Ishikawa (cell line): ENCODE measurements at regions not wholly inside any gene's neighbourhood (a gene's known extent, or its start where the extent isn't known, plus 50 kb on each side); places are given as distances from the start of the nearest gene placed in this dataset.

ENCODE experiments used
- CEBPB ChIP-seq: IDR thresholded peaks from 2 replicates; pipeline ENCODE4 v1.6.1; 2012
- CREB1 ChIP-seq: IDR thresholded peaks from 2 replicates; pipeline ENCODE4 v1.6.1; 2012; ENCODE audit warnings: low read depth
- EGR1 ChIP-seq: IDR thresholded peaks from 2 replicates; pipeline ENCODE4 v1.6.1; 2012
- EP300 ChIP-seq: IDR thresholded peaks from 2 replicates; pipeline ENCODE4 v1.6.1; 2012; ENCODE audit warnings: borderline replicate concordance
- FOXM1 ChIP-seq: IDR thresholded peaks from 2 replicates; pipeline ENCODE4 v1.6.1; 2012; ENCODE audit warnings: low read depth, borderline replicate concordance
- MAX ChIP-seq: IDR thresholded peaks from 2 replicates; pipeline ENCODE4 v1.6.1; 2012
- NFIC ChIP-seq: IDR thresholded peaks from 2 replicates; pipeline ENCODE4 v1.6.1; 2012
- RAD21 ChIP-seq: IDR thresholded peaks from 2 replicates; pipeline ENCODE4 v1.6.1; 2012; ENCODE audit warnings: low read depth
- REST ChIP-seq: IDR thresholded peaks from 2 replicates; pipeline ENCODE4 v1.6.1; 2012; ENCODE audit warnings: low read depth, mild to moderate bottlenecking
- TAF1 ChIP-seq: IDR thresholded peaks from 2 replicates; pipeline ENCODE4 v1.6.1; 2012; ENCODE audit warnings: low read depth, mild to moderate bottlenecking
- TCF12 ChIP-seq: IDR thresholded peaks from 2 replicates; pipeline ENCODE4 v1.6.1; 2012; ENCODE audit warnings: low read depth
- TEAD4 ChIP-seq: IDR thresholded peaks from 2 replicates; pipeline ENCODE4 v1.6.1; 2012
- USF1 ChIP-seq: IDR thresholded peaks from 2 replicates; pipeline ENCODE4 v1.6.1; 2012
- YY1 ChIP-seq: IDR thresholded peaks from 2 replicates; pipeline ENCODE4 v1.6.1; 2012; ENCODE audit warnings: low read depth
- ZBTB7A ChIP-seq: IDR thresholded peaks from 2 replicates; pipeline ENCODE4 v1.6.1; 2012; ENCODE audit warnings: low read depth

- TF ChIP-seq EP300 (no peak), MAX (no peak), ZBTB7A (no peak), YY1 (no peak), REST (no peak), USF1 (no peak), TAF1 (no peak), NFIC (no peak), TCF12 (no peak), FOXM1 (no peak), CREB1 (no peak), CEBPB (no peak), TEAD4 (no peak), EGR1 (no peak), RAD21 (no peak)
Observed at GRCh38 chr9:95760791-95761190, 114.7 kb upstream of the ERCC6L2 start.

GRCh38 chr9:95757439-95757838 lies 118.1 kb upstream of the ERCC6L2 start:
- TF ChIP-seq NFIC: no peak
- no peak for TF ChIP-seq YY1
- no peak for TF ChIP-seq ZBTB7A
- no peak for TF ChIP-seq EP300

GRCh38 chr9:95756986-95757385 lies 118.5 kb upstream of the ERCC6L2 start:
- no peak for TF ChIP-seq ZBTB7A
- no peak for TF ChIP-seq USF1
- TF ChIP-seq CREB1: no peak
- no peak for TF ChIP-seq TEAD4
- no peak for TF ChIP-seq EGR1
- no peak for TF ChIP-seq RAD21
- TF ChIP-seq YY1: no peak
- no peak for TF ChIP-seq EP300
- TF ChIP-seq TAF1: no peak
- TF ChIP-seq MAX: no peak
- TF ChIP-seq CEBPB: no peak

- TF ChIP-seq CREB1: no peak
- no peak for TF ChIP-seq NFIC
- no peak for TF ChIP-seq CEBPB
- no peak for TF ChIP-seq RAD21
- TF ChIP-seq YY1: no peak
- TF ChIP-seq TCF12: no peak
- TF ChIP-seq USF1: no peak
- no peak for TF ChIP-seq TAF1
- TF ChIP-seq REST: no peak
- TF ChIP-seq TEAD4: no peak
- no peak for TF ChIP-seq EP300
- no peak for TF ChIP-seq MAX
- TF ChIP-seq ZBTB7A: no peak
- no peak for TF ChIP-seq FOXM1
- no peak for TF ChIP-seq EGR1
Observed at GRCh38 chr9:95756101-95756500, 119.4 kb upstream of the ERCC6L2 start.

GRCh38 chr9:95755421-95755730 lies 120.1 kb upstream of the ERCC6L2 start:
- TF ChIP-seq TCF12 (no peak), EP300 (no peak)
